A549 (cell line): ENCODE measurements at regions not wholly inside any gene's neighbourhood (a gene's known extent, or its start where the extent isn't known, plus 50 kb on each side); places are given as distances from the start of the nearest gene placed in this dataset.

Experiments
- ATAC-seq, 2 experiments: fragments of 200-7000 bp in 1 of 2; fragments of >200 bp in 1 of 2; cut with Nextera tagmentation in 1 of 2; cut with Tn5 transposase in 1 of 2; 3 replicates each; pipeline versions ENCODE4 v1.8.0 to v1.9.1; 2018 to 2020; ENCODE audit warnings: mild to moderate bottlenecking in 1 of 2, moderate library complexity in 1 of 2
- CTCF ChIA-PET: fragments of 300-600 bp; sonication (Branson Sonifier 250); formaldehyde crosslinking; extraction: SDS; loops from one replicate; lab custom pipeline; 2021; ENCODE audit warnings: antibody characterized with exemption, inconsistent platforms; lab: Yijun Ruan, JAX
- POLR2A ChIA-PET: fragments of 350-600 bp; formaldehyde crosslinking; extraction: SDS; loops from one replicate; lab custom pipeline; 2021; ENCODE audit warnings: antibody characterized with exemption, inconsistent platforms; lab: Yijun Ruan, JAX
- DNase-seq, 2 experiments: peaks; one replicate each; pipeline versions ENCODE4 v3.0.0 to v3.0.0-alpha.2; 2011 to 2016; ENCODE audit warnings: low read depth in 1 of 2, low spot score in 1 of 2
- FAIRE-seq: peaks from 2 replicates; lab custom pipeline; 2011; peaks lifted over from hg19 to GRCh38; lab: Jason Lieb, UNC
- H3K27ac ChIP-seq, 2 experiments: fragments of >200 bp; sonication (Bioruptor Twin); formaldehyde crosslinking; 3 replicates each; pipeline ENCODE4 v1.5.1; 2016 to 2017
- H3K4me1 ChIP-seq: fragments of >200 bp; sonication (Bioruptor Twin); formaldehyde crosslinking; 3 replicates; pipeline ENCODE4 v1.6.1; 2016
- H3K4me2 ChIP-seq: fragments of >200 bp; sonication (Bioruptor Twin); formaldehyde crosslinking; 3 replicates; pipeline ENCODE4 v1.6.1; 2016
- H3K4me3 ChIP-seq: fragments of >200 bp; sonication (Bioruptor Twin); formaldehyde crosslinking; 3 replicates; pipeline ENCODE4 v1.5.1; 2016
- H3K9me3 ChIP-seq: fragments of >200 bp; sonication (Bioruptor Twin); formaldehyde crosslinking; 3 replicates; pipeline ENCODE4 v1.6.1; 2016
- CBX2 ChIP-seq: fragments of 200-600 bp; sonication (generic); IDR thresholded peaks from 2 replicates; pipeline ENCODE4 v1.6.1; 2016; ENCODE audit warnings: low read depth, mild to moderate bottlenecking, borderline replicate concordance
- CHD4 ChIP-seq: fragments of 200-600 bp; sonication (generic); IDR thresholded peaks from 2 replicates; pipeline ENCODE4 v1.6.1; 2016; ENCODE audit warnings: antibody characterized with exemption, mild to moderate bottlenecking, borderline replicate concordance
- EHF ChIP-seq: fragments of 250-450 bp; sonication (Bioruptor Pico); IDR thresholded peaks from 2 replicates; pipeline ENCODE4 v1.5.0; 2020; ENCODE audit warnings: mild to moderate bottlenecking
- EP300 ChIP-seq, 2 experiments: fragments of >200 bp; sonication (Bioruptor Twin); formaldehyde crosslinking; IDR thresholded peaks; 2 replicates in 1 of 2; 3 replicates in 1 of 2; pipeline ENCODE4 v1.6.1; 2016 to 2017
- ESRRA ChIP-seq: fragments of 150-350 bp; IDR thresholded peaks from 2 replicates; pipeline ENCODE4 v1.6.1; 2014; ENCODE audit warnings: mild to moderate bottlenecking, low read length, borderline replicate concordance
- FOSL2 ChIP-seq, 2 experiments: fragments of 450-650 bp in 1 of 2; fragments of >200 bp in 1 of 2; sonication (Bioruptor Twin) in 1 of 2; formaldehyde crosslinking; IDR thresholded peaks; 2 replicates each; pipeline versions ENCODE4 v1.5.0 to v1.6.1; 2016 to 2020; ENCODE audit warnings: mild to moderate bottlenecking in 1 of 2, moderate library complexity in 1 of 2
- HOXB5 ChIP-seq: fragments of 250-450 bp; sonication (Bioruptor Pico); IDR thresholded peaks from 2 replicates; pipeline ENCODE4 v1.5.0; 2020; ENCODE audit warnings: mild to moderate bottlenecking, moderate library complexity
- JUNB ChIP-seq: fragments of >200 bp; sonication (Bioruptor Twin); formaldehyde crosslinking; IDR thresholded peaks from 2 replicates; pipeline ENCODE4 v1.6.1; 2016
- KDM1A ChIP-seq: fragments of 200-600 bp; sonication (generic); IDR thresholded peaks from 2 replicates; pipeline ENCODE4 v1.6.1; 2016; ENCODE audit warnings: low read depth, mild to moderate bottlenecking
- KDM5A ChIP-seq: fragments of 200-600 bp; sonication (generic); IDR thresholded peaks from 2 replicates; pipeline ENCODE4 v1.6.1; 2016; ENCODE audit warnings: antibody characterized with exemption, mild to moderate bottlenecking
- MAFK ChIP-seq: fragments of 450-650 bp; IDR thresholded peaks from 2 replicates; pipeline ENCODE4 v1.6.1; 2014; ENCODE audit not compliant: partially characterized antibody
- MAZ ChIP-seq: fragments of 150-350 bp; IDR thresholded peaks from 2 replicates; pipeline ENCODE4 v1.6.1; 2014; ENCODE audit warnings: antibody characterized with exemption, low read depth, low read length, borderline replicate concordance
- MYC ChIP-seq: IDR thresholded peaks from 2 replicates; pipeline ENCODE4 v1.6.1; 2012; ENCODE audit warnings: mild to moderate bottlenecking, inconsistent platforms, low read length, improper control_type of control experiment, borderline replicate concordance
- NFE2L2 ChIP-seq: fragments of 150-350 bp; conservative IDR thresholded peaks from 2 replicates; pipeline ENCODE4 v1.6.1; 2014; ENCODE audit warnings: low read length
- NR3C1 ChIP-seq: fragments of >200 bp; sonication (Bioruptor Twin); formaldehyde crosslinking; IDR thresholded peaks from 3 replicates; pipeline ENCODE4 v1.6.1; 2017
- RARB ChIP-seq: fragments of 250-450 bp; sonication (Bioruptor Pico); IDR thresholded peaks from 2 replicates; pipeline ENCODE4 v1.8.0; 2021; ENCODE audit warnings: mild to moderate bottlenecking, moderate library complexity
- SREBF2 ChIP-seq: fragments of 450-650 bp; IDR thresholded peaks from 2 replicates; pipeline ENCODE4 v1.6.1; 2014; ENCODE audit warnings: mild to moderate bottlenecking, moderate library complexity
- TP53 ChIP-seq: fragments of 250-450 bp; sonication (Bioruptor Pico); IDR thresholded peaks from 2 replicates; pipeline ENCODE4 v1.5.0; 2021; ENCODE audit warnings: mild to moderate bottlenecking, moderate library complexity
- ZNF302 ChIP-seq: fragments of 250-450 bp; sonication (Bioruptor Pico); IDR thresholded peaks from 2 replicates; pipeline ENCODE4 v1.9.0; 2021; ENCODE audit warnings: inconsistent platforms, mild to moderate bottlenecking, moderate library complexity
- ZSCAN20 ChIP-seq: fragments of 250-450 bp; sonication (Bioruptor Pico); IDR thresholded peaks from 2 replicates; pipeline ENCODE4 v1.8.0; 2022; ENCODE audit warnings: mild to moderate bottlenecking, moderate library complexity
- WGBS: methylation state at CpG from one replicate; pipeline ENCODE4 v1.1.6; 2017; ENCODE audit errors: missing lambda C conversion rate; 5-methylcytosine and 5-hydroxymethylcytosine counted together
- TF ChIP-seq, protein P1 (sequence below): fragments of >200 bp; sonication (Bioruptor Twin); formaldehyde crosslinking; IDR thresholded peaks from 3 replicates; pipeline ENCODE4 v1.5.1; 2016
- TF ChIP-seq, protein P2 (sequence below): fragments of 450-650 bp; IDR thresholded peaks from 2 replicates; pipeline ENCODE4 v1.6.1; 2014; ENCODE audit warnings: antibody characterized with exemption
- TF ChIP-seq, protein P3 (sequence below): fragments of 150-350 bp; IDR thresholded peaks from 2 replicates; pipeline ENCODE4 v1.6.1; 2014; ENCODE audit warnings: low read depth, mild to moderate bottlenecking, low read length
- TF ChIP-seq, protein P4 (sequence below): IDR thresholded peaks from 2 replicates; pipeline ENCODE4 v1.6.1; 2012
- TF ChIP-seq, protein P5 (sequence below): IDR thresholded peaks from 2 replicates; pipeline ENCODE4 v1.6.1; 2012
- TF ChIP-seq, protein P6 (sequence below): fragments of 250-450 bp; sonication (Bioruptor Pico); IDR thresholded peaks from 2 replicates; pipeline ENCODE4 v1.5.0; 2020; ENCODE audit warnings: low read depth, mild to moderate bottlenecking, moderate library complexity

DNA sequence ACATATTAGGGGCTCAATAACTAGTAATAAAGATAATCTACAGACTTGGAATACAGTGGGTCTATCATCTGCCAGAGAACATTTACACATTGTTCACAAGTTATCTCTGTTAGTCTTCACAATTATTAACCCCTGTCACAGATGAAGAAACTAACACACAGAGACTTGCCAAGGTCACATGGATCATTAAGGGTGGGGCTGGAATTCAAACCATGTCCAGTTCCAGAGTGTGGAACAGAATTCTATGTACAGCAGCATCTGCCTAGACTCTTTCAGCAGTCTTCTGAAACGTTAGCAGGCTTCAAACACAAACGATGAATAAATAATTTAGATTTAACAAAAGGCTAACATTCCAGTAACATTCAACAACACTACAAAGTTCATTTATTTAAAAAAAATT is 673.9 kb upstream of the NR2F2 start:
- no peak overlapping the region for H3K27ac ChIP-seq
- CTCF ChIA-PET = interaction anchor here (0.7 kb wide), 1 partner anchor 166 kb away, joined by 3 read pairs; no protein-coding TSS in a partner anchor
- DNase-seq = no peak
- H3K4me3 ChIP-seq = no peak overlapping the region
- 28% methylated on average over 2 of the region's 2 CpGs for WGBS
- TF ChIP-seq, protein P1, sequence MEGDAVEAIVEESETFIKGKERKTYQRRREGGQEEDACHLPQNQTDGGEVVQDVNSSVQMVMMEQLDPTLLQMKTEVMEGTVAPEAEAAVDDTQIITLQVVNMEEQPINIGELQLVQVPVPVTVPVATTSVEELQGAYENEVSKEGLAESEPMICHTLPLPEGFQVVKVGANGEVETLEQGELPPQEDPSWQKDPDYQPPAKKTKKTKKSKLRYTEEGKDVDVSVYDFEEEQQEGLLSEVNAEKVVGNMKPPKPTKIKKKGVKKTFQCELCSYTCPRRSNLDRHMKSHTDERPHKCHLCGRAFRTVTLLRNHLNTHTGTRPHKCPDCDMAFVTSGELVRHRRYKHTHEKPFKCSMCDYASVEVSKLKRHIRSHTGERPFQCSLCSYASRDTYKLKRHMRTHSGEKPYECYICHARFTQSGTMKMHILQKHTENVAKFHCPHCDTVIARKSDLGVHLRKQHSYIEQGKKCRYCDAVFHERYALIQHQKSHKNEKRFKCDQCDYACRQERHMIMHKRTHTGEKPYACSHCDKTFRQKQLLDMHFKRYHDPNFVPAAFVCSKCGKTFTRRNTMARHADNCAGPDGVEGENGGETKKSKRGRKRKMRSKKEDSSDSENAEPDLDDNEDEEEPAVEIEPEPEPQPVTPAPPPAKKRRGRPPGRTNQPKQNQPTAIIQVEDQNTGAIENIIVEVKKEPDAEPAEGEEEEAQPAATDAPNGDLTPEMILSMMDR = no peak
- TF ChIP-seq FOSL2 (IDR thresholded peaks at IDR 0.05) = no peak
- TF ChIP-seq FOSL2 (CRISPR knock-in tag; IDR thresholded peaks at IDR 0.05) = no peak
- TF ChIP-seq TP53 = no peak
- no peak for TF ChIP-seq MAFK
- TF ChIP-seq NR3C1 = no peak
- TF ChIP-seq MAZ = no peak
- no peak for TF ChIP-seq ESRRA
- ATAC-seq = no peak
- no peak for FAIRE-seq
- H3K4me1 ChIP-seq = no peaks in the 10 kb centered on the region
- POLR2A ChIA-PET = no interaction called here
- 0 out of 3 replicates have a peak, but pooled peaks cover 2% of the 10 kb centered on the region for H3K9me3 ChIP-seq
- H3K4me2 ChIP-seq = no peak overlapping the region

DNA sequence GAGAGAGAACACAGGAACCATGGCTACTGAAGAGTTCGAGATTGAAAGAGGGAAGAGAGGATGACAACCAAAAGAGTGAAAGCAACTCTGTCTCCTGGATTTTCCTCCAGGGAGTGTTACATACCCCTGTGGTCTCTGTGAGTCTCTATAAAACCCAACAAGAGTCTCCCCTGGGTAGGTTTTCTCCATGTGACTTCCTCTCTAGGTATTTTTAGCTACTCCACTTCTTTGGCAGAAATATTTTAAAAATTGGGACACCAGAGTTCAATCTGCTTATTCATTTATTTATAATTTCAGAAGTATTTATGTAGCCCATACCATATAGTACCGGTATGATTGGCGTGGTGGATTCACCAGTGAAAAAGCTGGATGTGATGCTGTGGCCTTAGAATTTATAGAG is 671.7 kb upstream of the NR2F2 start:
- POLR2A ChIA-PET = no interaction called here
- no peak for ATAC-seq
- 16% methylated on average over 3 of the region's 3 CpGs for WGBS
- H3K9me3 ChIP-seq = 0 out of 3 replicates have a peak, but pooled peaks cover 4% of the 10 kb centered on the region
- H3K27ac ChIP-seq = no peak overlapping the region
- H3K4me3 ChIP-seq = no peak overlapping the region
- CTCF ChIA-PET = no interaction called here
- TF ChIP-seq MAZ = no peak
- no peak overlapping the region for H3K4me2 ChIP-seq
- H3K4me1 ChIP-seq = no peaks in the 10 kb centered on the region
- no peak for FAIRE-seq
- no peak for DNase-seq

DNA sequence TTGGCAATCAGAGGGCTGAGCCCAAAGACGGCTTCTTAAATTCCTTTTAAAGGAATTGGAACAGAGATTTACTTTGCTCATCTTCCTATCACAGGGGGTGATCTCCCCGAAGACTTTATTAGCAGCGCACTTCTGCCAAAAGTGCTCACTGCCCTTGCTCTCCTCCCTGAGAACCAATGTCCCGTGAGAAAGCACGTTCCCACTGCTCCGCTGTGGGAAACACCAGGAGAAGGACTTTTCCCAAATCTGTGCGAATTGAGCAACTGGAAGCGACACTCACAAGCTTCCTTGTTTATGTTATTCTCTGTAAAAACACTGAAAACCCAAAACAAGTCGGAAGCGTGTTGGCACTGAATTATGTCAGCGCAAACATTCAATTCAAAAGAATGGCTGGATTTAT is 670.8 kb upstream of the NR2F2 start:
- FAIRE-seq (no peak), ATAC-seq (no peak), DNase-seq (no peak)
- H3K27ac ChIP-seq = no peak overlapping the region
- POLR2A ChIA-PET = no interaction called here
- CTCF ChIA-PET = no interaction called here
- H3K4me3 ChIP-seq = no peak overlapping the region
- H3K4me2 ChIP-seq = no peak overlapping the region
- WGBS = 46% methylated on average over 11 of the region's 11 CpGs
- H3K9me3 ChIP-seq = 0 out of 3 replicates have a peak, but pooled peaks cover 4% of the 10 kb centered on the region
- TF ChIP-seq ZSCAN20 (CRISPR knock-in tag) (no peak), MYC (no peak), HOXB5 (no peak), NR3C1 (no peak), CHD4 (no peak), MAFK (no peak), EHF (no peak), EP300 (IDR thresholded peaks at IDR 0.05) (no peak), RARB (no peak), ZNF302 (CRISPR knock-in tag) (no peak)
- TF ChIP-seq, protein P2, sequence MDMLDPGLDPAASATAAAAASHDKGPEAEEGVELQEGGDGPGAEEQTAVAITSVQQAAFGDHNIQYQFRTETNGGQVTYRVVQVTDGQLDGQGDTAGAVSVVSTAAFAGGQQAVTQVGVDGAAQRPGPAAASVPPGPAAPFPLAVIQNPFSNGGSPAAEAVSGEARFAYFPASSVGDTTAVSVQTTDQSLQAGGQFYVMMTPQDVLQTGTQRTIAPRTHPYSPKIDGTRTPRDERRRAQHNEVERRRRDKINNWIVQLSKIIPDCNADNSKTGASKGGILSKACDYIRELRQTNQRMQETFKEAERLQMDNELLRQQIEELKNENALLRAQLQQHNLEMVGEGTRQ = no peak
- H3K4me1 ChIP-seq = no peaks in the 10 kb centered on the region

DNA sequence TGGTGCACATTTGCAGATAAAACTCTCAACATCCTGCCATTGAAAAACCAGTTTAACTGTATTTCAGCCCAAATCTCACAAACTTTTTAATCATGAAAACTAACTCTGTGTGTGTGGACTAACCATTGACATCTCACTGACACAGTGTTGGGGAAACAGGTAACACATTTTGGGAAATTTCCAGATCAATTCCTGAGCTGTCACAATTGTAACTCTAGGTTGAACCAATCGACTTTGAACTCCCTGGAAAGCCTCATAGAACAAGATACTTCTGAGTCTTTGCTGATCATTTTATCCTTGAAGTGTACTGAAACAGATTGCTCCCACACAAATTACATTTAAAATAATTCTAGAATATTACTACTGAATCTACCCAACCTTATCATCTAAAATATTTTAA is 667.9 kb upstream of the NR2F2 start:
- 3% methylated on average over 1 of the region's 1 CpG for WGBS
- H3K4me1 ChIP-seq = no peaks in the 10 kb centered on the region
- H3K9me3 ChIP-seq = 0 out of 3 replicates have a peak, but pooled peaks cover 4% of the 10 kb centered on the region
- POLR2A ChIA-PET = no interaction called here
- DNase-seq (no peak), FAIRE-seq (no peak), ATAC-seq (no peak)
- no peak overlapping the region for H3K27ac ChIP-seq
- CTCF ChIA-PET = interaction anchor here (0.7 kb wide), 1 partner anchor 548 kb away, joined by 3 read pairs; no protein-coding TSS in a partner anchor
- H3K4me2 ChIP-seq = no peak overlapping the region
- no peak overlapping the region for H3K4me3 ChIP-seq
- TF ChIP-seq, protein P3, sequence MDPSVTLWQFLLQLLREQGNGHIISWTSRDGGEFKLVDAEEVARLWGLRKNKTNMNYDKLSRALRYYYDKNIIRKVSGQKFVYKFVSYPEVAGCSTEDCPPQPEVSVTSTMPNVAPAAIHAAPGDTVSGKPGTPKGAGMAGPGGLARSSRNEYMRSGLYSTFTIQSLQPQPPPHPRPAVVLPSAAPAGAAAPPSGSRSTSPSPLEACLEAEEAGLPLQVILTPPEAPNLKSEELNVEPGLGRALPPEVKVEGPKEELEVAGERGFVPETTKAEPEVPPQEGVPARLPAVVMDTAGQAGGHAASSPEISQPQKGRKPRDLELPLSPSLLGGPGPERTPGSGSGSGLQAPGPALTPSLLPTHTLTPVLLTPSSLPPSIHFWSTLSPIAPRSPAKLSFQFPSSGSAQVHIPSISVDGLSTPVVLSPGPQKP = no peak
- no peak for TF ChIP-seq KDM5A
- TF ChIP-seq EHF = no peak
- no peak for TF ChIP-seq MAFK
- TF ChIP-seq, protein P4, sequence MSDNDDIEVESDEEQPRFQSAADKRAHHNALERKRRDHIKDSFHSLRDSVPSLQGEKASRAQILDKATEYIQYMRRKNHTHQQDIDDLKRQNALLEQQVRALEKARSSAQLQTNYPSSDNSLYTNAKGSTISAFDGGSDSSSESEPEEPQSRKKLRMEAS = no peak
- TF ChIP-seq SREBF2 = no peak
- no peak for TF ChIP-seq CBX2
- TF ChIP-seq JUNB = no peak
- no peak for TF ChIP-seq KDM1A
- no peak for TF ChIP-seq NFE2L2
- TF ChIP-seq, protein P5, sequence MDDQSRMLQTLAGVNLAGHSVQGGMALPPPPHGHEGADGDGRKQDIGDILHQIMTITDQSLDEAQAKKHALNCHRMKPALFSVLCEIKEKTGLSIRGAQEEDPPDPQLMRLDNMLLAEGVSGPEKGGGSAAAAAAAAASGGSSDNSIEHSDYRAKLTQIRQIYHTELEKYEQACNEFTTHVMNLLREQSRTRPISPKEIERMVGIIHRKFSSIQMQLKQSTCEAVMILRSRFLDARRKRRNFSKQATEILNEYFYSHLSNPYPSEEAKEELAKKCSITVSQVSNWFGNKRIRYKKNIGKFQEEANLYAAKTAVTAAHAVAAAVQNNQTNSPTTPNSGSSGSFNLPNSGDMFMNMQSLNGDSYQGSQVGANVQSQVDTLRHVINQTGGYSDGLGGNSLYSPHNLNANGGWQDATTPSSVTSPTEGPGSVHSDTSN = no peak
- TF ChIP-seq, protein P6, sequence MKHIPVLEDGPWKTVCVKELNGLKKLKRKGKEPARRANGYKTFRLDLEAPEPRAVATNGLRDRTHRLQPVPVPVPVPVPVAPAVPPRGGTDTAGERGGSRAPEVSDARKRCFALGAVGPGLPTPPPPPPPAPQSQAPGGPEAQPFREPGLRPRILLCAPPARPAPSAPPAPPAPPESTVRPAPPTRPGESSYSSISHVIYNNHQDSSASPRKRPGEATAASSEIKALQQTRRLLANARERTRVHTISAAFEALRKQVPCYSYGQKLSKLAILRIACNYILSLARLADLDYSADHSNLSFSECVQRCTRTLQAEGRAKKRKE (CRISPR knock-in tag) = no peak
